Medulla oblongata (tissue), 1 donor: ENCODE measurements at regions not wholly inside any gene's neighbourhood (a gene's known extent, or its start where the extent isn't known, plus 50 kb on each side); places are given as distances from the start of the nearest gene placed in this dataset.
A peak's percentile ranks its signal among the peaks of the same experiment; 100 is the strongest.

Source experiments
- DNase-seq: peaks from one replicate; pipeline ENCODE4 v3.0.0-alpha.2; 2015; ENCODE audit errors: extremely low spot score

DNA sequence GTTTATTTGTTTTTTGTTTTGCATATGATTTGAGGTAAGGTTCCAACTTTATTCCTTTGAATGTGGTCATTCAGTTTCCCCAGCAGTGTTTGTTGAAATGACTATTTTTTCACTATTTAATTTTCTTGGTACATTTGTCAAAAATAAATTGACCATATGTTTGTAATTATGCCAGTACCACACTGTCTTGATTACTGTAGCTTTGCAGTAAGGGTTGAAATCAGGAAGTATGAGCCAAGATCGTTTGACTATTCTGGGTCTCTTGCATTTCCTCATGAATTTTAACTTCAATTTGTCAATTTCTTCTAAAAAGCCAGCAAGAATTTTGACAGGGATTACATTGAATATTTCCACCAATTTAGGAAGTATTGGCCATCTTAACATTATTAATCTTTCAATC lies 199.3 kb upstream of the PPFIA2 start:
- DNase-seq, result no peak

DNA sequence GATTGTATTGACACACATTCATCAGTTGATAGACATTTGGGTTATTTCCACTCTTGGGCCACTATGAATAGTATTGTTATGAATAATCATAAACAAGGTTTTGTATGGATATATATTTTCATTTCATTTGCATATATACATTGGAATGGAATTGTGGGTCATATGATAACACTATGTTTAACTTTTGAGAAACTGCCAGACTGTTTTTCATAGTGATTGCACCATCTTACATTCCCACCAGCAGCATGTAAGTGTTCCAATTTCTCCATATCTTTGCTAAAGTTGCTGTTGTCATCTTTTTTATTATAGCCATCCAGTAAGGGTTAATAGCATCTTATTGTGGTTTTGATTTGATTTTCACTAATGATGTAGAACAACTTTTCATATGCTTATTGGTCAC lies 198.5 kb upstream of the PPFIA2 start:
- no peak for DNase-seq

DNA sequence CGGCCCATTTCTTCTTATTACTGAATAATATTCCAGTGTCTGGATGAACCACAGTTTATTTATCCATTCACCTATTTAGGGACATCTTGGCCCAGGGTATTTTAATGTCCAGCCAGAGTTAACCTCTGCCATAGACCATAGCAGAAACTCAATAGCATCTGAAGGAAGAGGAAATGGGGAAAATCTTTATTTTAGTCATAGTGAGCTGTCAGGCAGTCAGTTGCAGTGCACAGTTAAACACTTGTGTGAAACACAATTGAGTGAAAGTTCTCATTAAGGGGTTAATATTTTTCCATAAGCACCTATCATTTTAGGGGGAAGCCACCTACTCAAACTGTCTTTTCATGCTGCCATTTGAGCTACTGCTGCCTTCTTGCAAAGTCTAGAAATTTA lies 197.3 kb upstream of the PPFIA2 start:
- no peak for DNase-seq

DNA sequence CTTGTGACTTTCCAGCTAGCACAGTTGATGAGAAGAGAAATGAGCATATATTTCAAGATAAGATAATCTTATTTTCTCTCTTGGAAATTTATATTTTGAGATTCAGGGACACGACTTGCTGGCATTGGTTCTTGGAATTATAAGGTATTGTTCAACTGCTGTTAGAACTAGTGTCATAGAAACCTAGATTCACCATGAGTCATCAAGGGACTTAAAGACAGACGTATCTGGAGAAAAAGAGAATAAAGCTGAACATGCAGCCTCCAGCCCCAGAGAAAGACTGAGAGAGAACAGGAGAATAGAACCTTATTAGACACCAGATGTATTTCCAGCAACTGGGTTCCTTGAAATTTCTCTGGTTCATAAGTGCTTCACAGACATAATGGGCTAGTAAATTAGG lies 194.4 kb upstream of the PPFIA2 start:
- no peak for DNase-seq

DNA sequence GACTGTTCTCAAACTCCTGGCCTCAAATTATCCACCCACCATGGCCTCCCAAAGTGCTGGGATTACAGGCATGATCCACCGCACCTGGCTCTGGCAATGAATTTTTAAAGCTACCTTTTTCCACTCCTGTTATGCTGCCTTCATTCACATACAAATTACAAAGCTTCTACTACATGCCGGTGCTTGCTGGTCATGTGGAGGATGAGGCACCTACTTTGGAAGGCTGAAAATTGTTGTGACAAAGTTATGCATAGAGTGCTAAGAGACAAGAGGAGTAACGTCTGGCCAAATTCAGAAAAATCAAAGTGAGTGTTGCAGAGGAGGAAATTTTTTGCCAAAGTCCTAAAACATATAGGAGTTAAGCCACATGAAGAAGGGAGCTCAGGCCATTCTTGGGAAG lies 191.7 kb upstream of the PPFIA2 start:
- DNase-seq, result no peak

- no peak for DNase-seq
Measured at GRCh38 chr12:81949841-81950308, 190.7 kb upstream of the PPFIA2 start.

GRCh38 chr12:81949416-81949815 lies 190.3 kb upstream of the PPFIA2 start:
- no peak for DNase-seq

DNA sequence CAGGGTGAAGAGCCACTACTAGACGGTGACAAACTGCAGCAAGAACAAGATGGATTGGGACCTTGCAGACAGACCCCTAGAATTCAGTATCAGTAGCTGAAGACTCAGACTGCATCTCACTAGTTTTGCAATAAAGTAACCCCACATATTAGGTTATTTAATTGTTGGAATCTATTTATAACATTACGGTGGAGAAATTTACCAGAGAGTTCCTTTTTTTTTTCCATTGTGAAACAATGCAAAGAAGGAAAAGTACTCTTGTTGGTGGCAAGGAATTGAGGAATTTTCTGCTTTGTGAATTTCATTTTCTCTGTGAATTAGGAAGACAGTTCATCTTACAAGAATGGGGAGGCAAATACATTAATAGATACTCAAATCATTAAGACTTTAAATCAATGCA lies 185.7 kb upstream of the PPFIA2 start:
- no peak for DNase-seq

DNA sequence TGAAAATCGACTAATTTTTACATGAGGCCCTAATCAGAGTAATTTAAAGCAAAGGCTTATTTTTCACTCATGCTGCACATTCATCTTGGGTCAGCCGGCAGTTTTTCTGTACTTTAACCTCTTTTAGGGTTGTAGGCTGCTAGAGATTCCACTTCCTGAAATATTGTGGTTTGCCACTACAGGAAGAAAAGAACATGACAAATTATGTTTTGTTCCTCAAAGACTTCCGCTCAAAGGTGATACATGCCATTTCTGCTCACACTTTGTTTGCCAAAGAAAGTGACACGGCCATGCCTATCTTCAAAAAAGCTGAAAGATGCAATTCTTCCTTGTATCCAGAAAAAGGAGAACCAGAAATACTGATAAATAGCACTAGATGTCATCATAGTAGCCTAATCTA lies 183.4 kb upstream of the PPFIA2 start:
- no peak for DNase-seq

DNA sequence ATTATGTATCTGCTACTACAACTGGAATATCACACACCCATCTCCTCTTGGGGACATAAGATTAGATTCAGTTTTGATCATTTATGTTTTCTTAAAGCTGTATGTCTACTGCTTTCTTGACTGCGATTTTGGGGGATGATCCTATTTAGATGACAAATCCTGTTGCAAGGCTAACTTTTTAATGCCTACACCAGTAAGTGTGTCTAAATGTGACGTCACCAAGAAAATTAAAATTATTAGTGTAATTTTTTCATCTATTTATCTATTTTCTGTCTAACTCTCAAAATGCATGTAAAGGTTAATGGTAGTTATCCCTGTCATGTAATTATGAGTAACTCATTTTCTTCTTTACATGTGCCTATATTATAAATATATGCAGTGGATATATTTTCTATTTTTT lies 170.9 kb upstream of the PPFIA2 start:
- DNase-seq, result no peak

DNA sequence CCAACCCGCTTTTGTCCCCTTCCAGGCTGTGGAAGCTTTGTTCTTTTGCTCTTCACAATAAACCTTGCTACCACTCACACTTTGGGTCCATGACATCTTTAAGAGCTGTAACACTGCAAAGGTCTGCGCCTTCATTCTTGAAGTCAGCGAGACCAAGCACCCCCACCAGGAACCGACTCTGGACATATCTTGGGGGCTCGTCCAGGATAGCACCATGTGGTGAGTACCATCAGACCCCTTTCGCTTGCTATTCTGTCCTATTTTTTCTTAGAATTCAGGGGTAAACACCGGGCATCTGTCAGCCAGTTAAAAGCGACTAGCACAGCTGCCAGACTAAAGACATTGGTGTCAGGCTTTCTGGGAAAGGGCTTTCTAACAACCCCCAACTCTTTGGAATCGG lies 137.6 kb upstream of the PPFIA2 start:
- no peak for DNase-seq

DNA sequence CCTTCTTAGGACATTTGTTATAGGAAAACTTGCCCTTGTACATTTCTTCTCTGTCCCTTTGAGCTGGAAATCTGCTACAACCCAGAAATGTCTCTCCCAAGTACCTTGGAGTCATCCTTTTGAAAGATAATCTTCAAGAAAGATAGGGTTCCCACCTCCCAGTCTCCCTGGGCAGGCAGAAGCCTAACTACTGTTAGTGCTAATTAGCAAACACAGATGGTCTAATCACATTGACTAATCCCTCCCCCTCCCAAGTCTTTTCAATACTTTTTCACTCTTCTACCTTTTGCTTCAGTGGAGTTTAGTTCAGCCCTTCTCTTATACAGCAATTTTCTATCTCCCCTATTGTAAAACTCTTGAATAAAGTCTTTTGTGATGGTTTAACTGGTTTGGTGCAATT lies 129.8 kb upstream of the PPFIA2 start:
- no peak for DNase-seq

DNA sequence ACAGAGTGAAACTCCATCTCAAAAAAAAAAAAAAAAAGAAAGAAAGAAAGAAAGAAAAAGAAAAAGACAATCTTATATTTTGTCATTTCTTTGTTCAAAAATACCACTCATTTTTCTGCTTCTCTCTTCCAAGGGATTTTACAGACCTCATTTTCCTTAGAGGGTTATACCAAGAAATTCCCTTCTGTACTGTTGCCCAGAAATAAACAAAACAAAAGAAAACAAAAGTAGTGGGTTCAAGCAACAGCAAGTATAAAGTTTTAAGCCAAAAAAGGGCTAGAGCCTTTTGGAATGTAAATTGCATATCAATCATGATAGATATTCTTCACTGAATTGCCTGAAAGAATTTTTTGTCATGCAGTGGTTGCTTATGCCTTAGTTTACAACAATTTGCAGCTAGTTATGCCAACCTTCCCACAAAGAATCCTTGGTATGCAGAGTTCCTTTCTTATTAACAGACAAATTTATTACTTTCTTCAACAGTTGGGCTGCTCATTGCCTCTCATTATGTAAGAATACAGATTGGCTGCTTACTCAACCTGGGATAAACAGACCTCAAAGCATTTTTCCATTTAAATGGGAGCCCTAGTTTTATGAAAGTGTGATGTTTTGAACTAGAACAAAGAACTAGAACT lies 129.1 kb upstream of the PPFIA2 start:
- DNase-seq, result peak; percentile 24

GRCh38 chr12:81874586-81874985 lies 115.4 kb upstream of the PPFIA2 start:
- DNase-seq, result no peak

- no peak for DNase-seq
Measured at GRCh38 chr12:81874166-81874565, 115.0 kb upstream of the PPFIA2 start.

DNA sequence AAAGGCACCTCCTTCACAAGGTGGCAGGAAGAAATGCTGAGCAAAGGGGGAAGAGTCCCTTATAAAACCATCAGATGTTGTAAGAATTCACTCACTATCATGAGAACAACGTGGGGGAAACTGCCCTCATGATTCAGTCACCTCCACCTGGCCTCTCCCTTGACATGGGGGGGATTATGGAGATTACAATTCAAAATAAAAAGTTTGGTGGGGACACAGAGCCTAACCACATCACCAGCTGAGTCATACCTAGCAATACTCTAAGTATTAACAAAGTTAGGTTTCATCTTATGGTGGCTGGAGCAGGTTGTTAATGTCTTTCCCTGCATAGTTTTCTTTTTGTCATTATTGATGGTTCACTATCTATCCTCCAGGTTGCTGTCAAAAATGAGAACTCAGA lies 113.2 kb upstream of the PPFIA2 start:
- no peak for DNase-seq

GRCh38 chr12:81866081-81866480 lies 106.9 kb upstream of the PPFIA2 start:
- no peak for DNase-seq

DNA sequence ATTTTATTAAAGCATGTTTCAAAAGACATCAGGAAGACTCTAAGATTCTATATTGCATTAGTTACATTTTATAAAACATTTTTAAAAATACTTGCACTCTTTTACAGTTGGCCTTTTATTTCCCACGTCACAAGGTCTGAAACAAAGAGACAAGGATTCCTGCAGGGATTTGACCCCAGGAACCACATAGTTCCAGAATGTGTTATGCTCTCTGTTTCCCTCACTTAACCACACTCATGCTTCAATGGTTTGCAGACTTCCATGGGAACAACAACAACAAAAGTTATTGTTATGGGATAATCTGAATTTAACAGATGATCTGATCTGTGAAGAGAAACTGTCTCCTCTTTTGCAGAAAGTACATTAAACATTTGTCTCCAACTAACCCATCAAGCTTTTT lies 104.3 kb upstream of the PPFIA2 start:
- DNase-seq, result no peak

- no peak for DNase-seq
Measured at GRCh38 chr12:81859521-81859920, 100.4 kb upstream of the PPFIA2 start.

GRCh38 chr12:81843599-81843998 lies 84.4 kb upstream of the PPFIA2 start:
- no peak for DNase-seq

DNA sequence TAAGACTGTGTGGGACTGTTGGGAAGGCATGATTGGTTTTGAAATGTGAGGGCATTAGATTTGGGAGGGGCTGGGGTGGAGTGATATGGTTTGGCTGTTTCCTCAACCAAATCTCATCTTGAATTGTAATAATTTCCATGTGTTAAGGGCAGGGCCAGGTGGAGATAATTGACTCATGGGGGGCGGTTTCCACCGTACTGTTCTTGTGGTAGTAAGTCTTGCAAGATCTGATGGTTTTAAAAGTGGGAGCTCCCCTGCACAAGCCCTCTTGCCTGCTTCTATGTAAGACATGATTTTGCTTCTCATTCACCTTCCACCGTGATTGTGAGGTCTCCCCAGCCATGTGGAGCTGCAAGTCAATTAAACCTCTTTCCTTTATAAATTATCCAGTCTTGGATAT lies 76.6 kb upstream of the PPFIA2 start:
- no peak for DNase-seq

DNA sequence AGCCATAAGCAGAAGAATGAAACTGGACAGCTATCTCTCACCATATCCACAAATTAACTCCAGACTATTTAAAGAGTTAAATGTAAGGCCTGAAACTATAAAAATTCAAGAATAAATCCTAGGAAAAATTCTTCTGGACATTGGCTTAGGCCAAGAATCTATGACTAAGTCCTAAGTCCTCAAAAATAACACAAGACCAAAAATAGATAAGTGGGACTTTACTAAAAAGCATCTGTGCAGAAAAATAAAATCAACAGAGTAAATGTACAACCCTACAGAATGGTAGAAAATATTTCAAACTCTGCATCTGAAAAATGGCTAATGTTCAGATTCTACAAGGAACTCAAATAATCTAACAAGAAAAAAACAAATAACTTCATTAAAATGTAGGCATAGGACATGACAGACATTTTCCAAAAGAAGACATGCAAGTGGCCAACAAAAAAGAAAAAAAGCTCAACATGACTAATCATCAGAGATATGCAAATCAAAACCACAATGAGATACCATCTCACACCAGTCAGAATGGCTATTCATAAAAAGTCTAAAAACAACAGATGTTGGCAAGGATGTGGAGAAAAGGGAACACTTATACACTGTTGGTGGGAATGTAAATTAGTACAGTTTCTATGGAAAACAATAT lies 61.0 kb upstream of the PPFIA2 start:
- DNase-seq, result no peak

GRCh38 chr12:81815611-81816010 lies 56.5 kb upstream of the PPFIA2 start:
- no peak for DNase-seq

GRCh38 chr12:81811778-81812125 lies 52.6 kb upstream of the PPFIA2 start:
- DNase-seq, result no peak
